ENCODE measurements at regions not wholly inside any gene's neighbourhood (a gene's known extent, or its start where the extent isn't known, plus 50 kb on each side); places are given as distances from the start of the nearest gene placed in this dataset.

GRCh38 chr3:30951826-30952225 is 57.4 kb upstream of the GADL1 start:
- TF ChIP-seq CTCF (conservative IDR thresholded peaks at IDR 0.05; ENCODE audit: low read length) (no peak), EZH2phosphoT487 (IDR thresholded peaks at IDR 0.05; ENCODE audit: borderline replicate concordance) (no peak)

Measured in Loucy (cell line).